HepG2 (cell line): ENCODE measurements at regions not wholly inside any gene's neighbourhood (a gene's known extent, or its start where the extent isn't known, plus 50 kb on each side); places are given as distances from the start of the nearest gene placed in this dataset.

ENCODE experiments used
- ATF1 ChIP-seq: IDR thresholded peaks from 2 replicates; pipeline ENCODE4 v1.6.1; 2016; ENCODE audit warnings: mild to moderate bottlenecking, control low read depth
- ETV5 ChIP-seq: IDR thresholded peaks from 2 replicates; pipeline ENCODE4 v1.6.1; 2018; ENCODE audit warnings: missing biosample characterization, missing genetic modification reagents, inconsistent platforms, borderline replicate concordance
- FOXA3 ChIP-seq: IDR thresholded peaks from 2 replicates; pipeline ENCODE4 v1.6.1; 2016; ENCODE audit warnings: missing genetic modification reagents, missing compliant biosample characterization
- HDAC1 ChIP-seq: sonication (generic); formaldehyde crosslinking; IDR thresholded peaks from 2 replicates; pipeline ENCODE4 v1.5.1; 2020; ENCODE audit warnings: mild to moderate bottlenecking, missing genetic modification reagents
- NCOA1 ChIP-seq: sonication (generic); formaldehyde crosslinking; IDR thresholded peaks from 2 replicates; pipeline ENCODE4 v1.9.0; 2021; ENCODE audit warnings: missing genetic modification reagents
- NR2F1 ChIP-seq, 2 experiments: fragments of 450-650 bp in 1 of 2; formaldehyde crosslinking in 1 of 2; IDR thresholded peaks; 2 replicates each; pipeline versions ENCODE4 v1.5.0 to v1.6.1; 2016 to 2020; ENCODE audit warnings: mild to moderate bottlenecking in 1 of 2, missing compliant biosample characterization in 1 of 2, missing genetic modification reagents in 1 of 2, moderate library complexity in 1 of 2
- PPARG ChIP-seq: conservative IDR thresholded peaks from 2 replicates; pipeline ENCODE4 v1.6.1; 2016; ENCODE audit warnings: missing biosample characterization, missing genetic modification reagents
- RAD21 ChIP-seq: fragments of 450-650 bp; formaldehyde crosslinking; IDR thresholded peaks from 2 replicates; pipeline ENCODE4 v1.5.0; 2020; ENCODE audit warnings: mild to moderate bottlenecking
- STAG1 ChIP-seq: sonication (generic); formaldehyde crosslinking; IDR thresholded peaks from 2 replicates; pipeline ENCODE4 v1.4.0; 2020; ENCODE audit warnings: missing genetic modification reagents
- TRIM24 ChIP-seq: sonication (generic); formaldehyde crosslinking; IDR thresholded peaks from 2 replicates; pipeline ENCODE4 v1.8.0; 2022; ENCODE audit warnings: mild to moderate bottlenecking, missing genetic modification reagents
- ZKSCAN8 ChIP-seq: IDR thresholded peaks from 2 replicates; pipeline ENCODE4 v1.6.1; 2016; ENCODE audit warnings: borderline replicate concordance, missing genetic modification reagents, missing compliant biosample characterization
- ZNF101 ChIP-seq: sonication (generic); formaldehyde crosslinking; IDR thresholded peaks from 2 replicates; pipeline ENCODE4 v1.4.0; 2020; ENCODE audit warnings: mild to moderate bottlenecking, low read depth, missing genetic modification reagents, borderline replicate concordance
- ZNF143 ChIP-seq: sonication (generic); formaldehyde crosslinking; IDR thresholded peaks from 2 replicates; pipeline ENCODE4 v1.4.0; 2020; ENCODE audit warnings: missing genetic modification reagents
- TF ChIP-seq, protein P1 (sequence below): conservative IDR thresholded peaks from 2 replicates; pipeline ENCODE4 v1.6.1; 2018; ENCODE audit warnings: missing genetic modification reagents
- TF ChIP-seq, protein P2 (sequence below): sonication (generic); formaldehyde crosslinking; IDR thresholded peaks from 2 replicates; pipeline ENCODE4 v1.5.0; 2020; ENCODE audit warnings: mild to moderate bottlenecking, missing genetic modification reagents, moderate library complexity
- TF ChIP-seq, protein P3 (sequence below): sonication (generic); formaldehyde crosslinking; IDR thresholded peaks from 2 replicates; pipeline ENCODE4 v1.4.0; 2020; ENCODE audit warnings: missing genetic modification reagents
- TF ChIP-seq, protein P4 (sequence below): sonication (generic); formaldehyde crosslinking; IDR thresholded peaks from 2 replicates; pipeline ENCODE4 v1.4.0; 2020; ENCODE audit warnings: missing genetic modification reagents

DNA sequence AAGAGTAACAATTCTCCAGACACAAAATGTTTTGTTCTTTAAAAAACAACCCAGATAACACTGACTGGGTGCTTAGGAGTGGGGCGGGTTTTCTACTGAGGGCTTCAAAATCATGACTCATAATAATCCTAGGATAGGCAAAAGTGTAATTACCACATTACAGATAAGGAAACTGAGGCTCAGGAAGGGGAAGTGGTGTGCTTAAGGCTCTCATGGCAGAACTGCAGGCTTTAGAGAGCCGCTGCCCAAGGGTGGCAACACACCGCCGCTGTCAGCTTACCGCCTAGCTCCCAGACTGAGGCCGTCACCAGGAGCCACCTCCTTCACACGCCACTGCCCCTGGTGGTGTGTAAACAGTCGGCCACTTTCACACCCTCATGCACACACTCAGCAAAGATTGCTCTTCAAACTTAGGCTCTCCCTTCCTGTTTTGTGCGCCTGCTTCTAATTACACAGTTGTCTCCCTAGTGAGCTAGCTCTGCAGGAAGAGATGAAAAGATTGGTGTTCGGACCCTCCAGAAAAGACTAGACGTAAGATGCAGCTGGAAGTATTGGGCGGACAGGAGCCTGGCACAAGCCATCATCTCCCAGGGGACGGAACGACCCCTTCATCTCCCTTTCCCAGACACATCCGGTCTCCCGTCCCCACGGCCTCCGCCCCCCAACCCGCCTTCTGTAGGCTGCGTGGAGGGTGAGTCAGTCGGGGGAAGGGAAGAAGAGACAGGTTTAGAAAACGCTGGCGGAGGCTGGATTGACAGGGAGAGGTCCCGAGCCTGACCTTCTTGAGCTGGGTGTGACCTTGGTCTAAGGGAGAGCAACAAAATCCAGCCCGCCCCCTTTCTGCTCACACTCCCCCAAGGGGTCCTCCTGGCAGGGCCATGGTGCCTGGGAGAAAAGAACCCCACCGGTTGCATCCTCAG is 162.7 kb downstream of the SYK start (continued):
- TF ChIP-seq ZKSCAN8 (CRISPR knock-in tag) (no peak), FOXA3 (CRISPR knock-in tag) (peak; percentile 71), NCOA1 (CRISPR knock-in tag) (no peak), RAD21 (CRISPR knock-in tag) (no peak), ETV5 (CRISPR knock-in tag) (no peak), ZNF101 (CRISPR knock-in tag) (no peak), TRIM24 (no peak), ATF1 (CRISPR knock-in tag) (no peak), HDAC1 (CRISPR knock-in tag) (no peak), STAG1 (CRISPR knock-in tag) (0 out of 2 replicates have a peak, but pooled peaks have one; percentile 11), ZNF143 (CRISPR knock-in tag) (no peak), NR2F1 (CRISPR knock-in tag; IDR thresholded peaks at IDR 0.05) (no peak), PPARG (CRISPR knock-in tag) (no peak)
- TF ChIP-seq, protein P1, sequence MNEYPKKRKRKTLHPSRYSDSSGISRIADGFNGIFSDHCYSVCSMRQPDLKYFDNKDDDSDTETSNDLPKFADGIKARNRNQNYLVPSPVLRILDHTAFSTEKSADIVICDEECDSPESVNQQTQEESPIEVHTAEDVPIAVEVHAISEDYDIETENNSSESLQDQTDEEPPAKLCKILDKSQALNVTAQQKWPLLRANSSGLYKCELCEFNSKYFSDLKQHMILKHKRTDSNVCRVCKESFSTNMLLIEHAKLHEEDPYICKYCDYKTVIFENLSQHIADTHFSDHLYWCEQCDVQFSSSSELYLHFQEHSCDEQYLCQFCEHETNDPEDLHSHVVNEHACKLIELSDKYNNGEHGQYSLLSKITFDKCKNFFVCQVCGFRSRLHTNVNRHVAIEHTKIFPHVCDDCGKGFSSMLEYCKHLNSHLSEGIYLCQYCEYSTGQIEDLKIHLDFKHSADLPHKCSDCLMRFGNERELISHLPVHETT (CRISPR knock-in tag) = no peak
- TF ChIP-seq, protein P2, sequence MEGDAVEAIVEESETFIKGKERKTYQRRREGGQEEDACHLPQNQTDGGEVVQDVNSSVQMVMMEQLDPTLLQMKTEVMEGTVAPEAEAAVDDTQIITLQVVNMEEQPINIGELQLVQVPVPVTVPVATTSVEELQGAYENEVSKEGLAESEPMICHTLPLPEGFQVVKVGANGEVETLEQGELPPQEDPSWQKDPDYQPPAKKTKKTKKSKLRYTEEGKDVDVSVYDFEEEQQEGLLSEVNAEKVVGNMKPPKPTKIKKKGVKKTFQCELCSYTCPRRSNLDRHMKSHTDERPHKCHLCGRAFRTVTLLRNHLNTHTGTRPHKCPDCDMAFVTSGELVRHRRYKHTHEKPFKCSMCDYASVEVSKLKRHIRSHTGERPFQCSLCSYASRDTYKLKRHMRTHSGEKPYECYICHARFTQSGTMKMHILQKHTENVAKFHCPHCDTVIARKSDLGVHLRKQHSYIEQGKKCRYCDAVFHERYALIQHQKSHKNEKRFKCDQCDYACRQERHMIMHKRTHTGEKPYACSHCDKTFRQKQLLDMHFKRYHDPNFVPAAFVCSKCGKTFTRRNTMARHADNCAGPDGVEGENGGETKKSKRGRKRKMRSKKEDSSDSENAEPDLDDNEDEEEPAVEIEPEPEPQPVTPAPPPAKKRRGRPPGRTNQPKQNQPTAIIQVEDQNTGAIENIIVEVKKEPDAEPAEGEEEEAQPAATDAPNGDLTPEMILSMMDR = peak; percentile 32
- TF ChIP-seq, protein P3, sequence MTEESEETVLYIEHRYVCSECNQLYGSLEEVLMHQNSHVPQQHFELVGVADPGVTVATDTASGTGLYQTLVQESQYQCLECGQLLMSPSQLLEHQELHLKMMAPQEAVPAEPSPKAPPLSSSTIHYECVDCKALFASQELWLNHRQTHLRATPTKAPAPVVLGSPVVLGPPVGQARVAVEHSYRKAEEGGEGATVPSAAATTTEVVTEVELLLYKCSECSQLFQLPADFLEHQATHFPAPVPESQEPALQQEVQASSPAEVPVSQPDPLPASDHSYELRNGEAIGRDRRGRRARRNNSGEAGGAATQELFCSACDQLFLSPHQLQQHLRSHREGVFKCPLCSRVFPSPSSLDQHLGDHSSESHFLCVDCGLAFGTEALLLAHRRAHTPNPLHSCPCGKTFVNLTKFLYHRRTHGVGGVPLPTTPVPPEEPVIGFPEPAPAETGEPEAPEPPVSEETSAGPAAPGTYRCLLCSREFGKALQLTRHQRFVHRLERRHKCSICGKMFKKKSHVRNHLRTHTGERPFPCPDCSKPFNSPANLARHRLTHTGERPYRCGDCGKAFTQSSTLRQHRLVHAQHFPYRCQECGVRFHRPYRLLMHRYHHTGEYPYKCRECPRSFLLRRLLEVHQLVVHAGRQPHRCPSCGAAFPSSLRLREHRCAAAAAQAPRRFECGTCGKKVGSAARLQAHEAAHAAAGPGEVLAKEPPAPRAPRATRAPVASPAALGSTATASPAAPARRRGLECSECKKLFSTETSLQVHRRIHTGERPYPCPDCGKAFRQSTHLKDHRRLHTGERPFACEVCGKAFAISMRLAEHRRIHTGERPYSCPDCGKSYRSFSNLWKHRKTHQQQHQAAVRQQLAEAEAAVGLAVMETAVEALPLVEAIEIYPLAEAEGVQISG (CRISPR knock-in tag) = no peak
- TF ChIP-seq, protein P4, sequence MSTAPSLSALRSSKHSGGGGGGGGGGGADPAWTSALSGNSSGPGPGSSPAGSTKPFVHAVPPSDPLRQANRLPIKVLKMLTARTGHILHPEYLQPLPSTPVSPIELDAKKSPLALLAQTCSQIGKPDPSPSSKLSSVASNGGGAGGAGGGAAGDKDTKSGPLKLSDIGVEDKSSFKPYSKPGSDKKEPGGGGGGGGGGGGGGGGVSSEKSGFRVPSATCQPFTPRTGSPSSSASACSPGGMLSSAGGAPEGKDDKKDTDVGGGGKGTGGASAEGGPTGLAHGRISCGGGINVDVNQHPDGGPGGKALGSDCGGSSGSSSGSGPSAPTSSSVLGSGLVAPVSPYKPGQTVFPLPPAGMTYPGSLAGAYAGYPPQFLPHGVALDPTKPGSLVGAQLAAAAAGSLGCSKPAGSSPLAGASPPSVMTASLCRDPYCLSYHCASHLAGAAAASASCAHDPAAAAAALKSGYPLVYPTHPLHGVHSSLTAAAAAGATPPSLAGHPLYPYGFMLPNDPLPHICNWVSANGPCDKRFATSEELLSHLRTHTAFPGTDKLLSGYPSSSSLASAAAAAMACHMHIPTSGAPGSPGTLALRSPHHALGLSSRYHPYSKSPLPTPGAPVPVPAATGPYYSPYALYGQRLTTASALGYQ (CRISPR knock-in tag) = no peak
- TF ChIP-seq, all 625 proteins: peak for 5
